OCI-LY3 (cell line): ENCODE measurements at regions not wholly inside any gene's neighbourhood (a gene's known extent, or its start where the extent isn't known, plus 50 kb on each side); places are given as distances from the start of the nearest gene placed in this dataset.

Experiments used
- H2AFZ ChIP-seq: fragments of 200-600, 300-600 bp; shearing (Covaris generic); 2 replicates; pipeline ENCODE4 v1.6.0; 2014; ENCODE audit warnings: antibody characterized with exemption, low read depth, low read length
- H3K27ac ChIP-seq: fragments of 200-600, 300-600 bp; sonication (generic); 2 replicates; pipeline ENCODE4 v1.5.1; 2014; ENCODE audit warnings: mild to moderate bottlenecking, low read length, moderate library complexity, mixed read lengths
- H3K27me3 ChIP-seq: fragments of 200-600, 300-600 bp; sonication (generic); 2 replicates; pipeline ENCODE4 v1.6.1; 2014; ENCODE audit warnings: low read depth, low read length, mixed read lengths
- H3K36me3 ChIP-seq: fragments of 200-600, 300-600 bp; sonication (generic); replicated peaks from 2 replicates; pipeline ENCODE3; 2014; ENCODE audit warnings: low read depth, low read length, mixed read lengths
- H3K4me1 ChIP-seq: fragments of 300-600, 200-600 bp; sonication (generic); 2 replicates; pipeline ENCODE4 v1.6.1; 2014; ENCODE audit warnings: low read length, mixed read lengths
- H3K4me2 ChIP-seq: fragments of 200-600, 300-600 bp; sonication (generic); 2 replicates; pipeline ENCODE4 v1.6.1; 2014; ENCODE audit warnings: low read length, mixed read lengths
- H3K4me3 ChIP-seq: fragments of 300-600, 200-600 bp; sonication (generic); 2 replicates; pipeline ENCODE4 v1.5.1; 2014; ENCODE audit warnings: antibody characterized with exemption, mild to moderate bottlenecking, low read length, moderate library complexity
- H3K79me2 ChIP-seq: fragments of 300-600, 200-600 bp; shearing (Covaris generic); 2 replicates; pipeline ENCODE4 v1.6.1; 2014; ENCODE audit warnings: mild to moderate bottlenecking, low read length, mixed read lengths
- H3K9ac ChIP-seq: fragments of 300-600, 200-600 bp; shearing (Covaris generic); 2 replicates; pipeline ENCODE4 v1.6.0; 2014; ENCODE audit warnings: mild to moderate bottlenecking, low read length, moderate library complexity
- H3K9me3 ChIP-seq: fragments of 200-600, 300-600 bp; shearing (Covaris generic); 2 replicates; pipeline ENCODE4 v1.6.1; 2014; ENCODE audit warnings: low read length, mixed read lengths; ENCODE audit not compliant: insufficient read depth
- H4K20me1 ChIP-seq: fragments of 200-600, 300-600 bp; sonication (generic); 2 replicates; pipeline ENCODE4 v1.6.1; 2016; ENCODE audit warnings: low read length, mixed read lengths; ENCODE audit not compliant: insufficient read depth
- CTCF ChIP-seq: fragments of 200-600, 300-600 bp; sonication (generic); IDR thresholded peaks from 2 replicates; pipeline ENCODE4 v1.5.1; 2014; ENCODE audit warnings: antibody characterized with exemption, low read length, low read depth
- EZH2phosphoT487 ChIP-seq: fragments of 200-600 bp; shearing (Covaris generic); IDR thresholded peaks from 2 replicates; pipeline ENCODE4 v1.6.1; 2018; ENCODE audit warnings: antibody characterized with exemption, mixed run types, low read depth

- H3K27me3 ChIP-seq, result no peaks in the 10 kb centered on the region
- no peak overlapping the region for H3K4me2 ChIP-seq
- H3K79me2 ChIP-seq, result no peaks in the 10 kb centered on the region
- H3K36me3 ChIP-seq, result no peaks in the 10 kb centered on the region
- no peak overlapping the region for H3K9ac ChIP-seq
- no peaks in the 10 kb centered on the region for H3K9me3 ChIP-seq
- no peak overlapping the region for H3K4me3 ChIP-seq
- no peaks in the 10 kb centered on the region for H4K20me1 ChIP-seq
- no peaks in the 10 kb centered on the region for H3K4me1 ChIP-seq
- TF ChIP-seq EZH2phosphoT487, result no peak
- TF ChIP-seq CTCF, result no peak
- H3K27ac ChIP-seq, result no peak overlapping the region
- no peak overlapping the region for H2AFZ ChIP-seq
Measured at GRCh38 chr7:156074982-156075615, 262.8 kb upstream of the SHH start.

GRCh38 chr7:156074084-156074483 is 261.8 kb upstream of the SHH start:
- no peak overlapping the region for H2AFZ ChIP-seq
- H3K79me2 ChIP-seq, result no peaks in the 10 kb centered on the region
- peaks cover 3% of the 10 kb centered on the region for H3K27me3 ChIP-seq
- no peak overlapping the region for H3K9ac ChIP-seq
- H3K9me3 ChIP-seq, result no peaks in the 10 kb centered on the region
- no peak overlapping the region for H3K4me2 ChIP-seq
- TF ChIP-seq EZH2phosphoT487, result no peak
- no peak for TF ChIP-seq CTCF
- no peaks in the 10 kb centered on the region for H3K4me1 ChIP-seq
- H3K27ac ChIP-seq, result no peak overlapping the region
- H3K4me3 ChIP-seq, result no peak overlapping the region
- no peaks in the 10 kb centered on the region for H4K20me1 ChIP-seq
- no peaks in the 10 kb centered on the region for H3K36me3 ChIP-seq

GRCh38 chr7:156073366-156074052 is 261.2 kb upstream of the SHH start:
- H3K4me1 ChIP-seq, result no peaks in the 10 kb centered on the region
- H4K20me1 ChIP-seq, result no peaks in the 10 kb centered on the region
- no peak overlapping the region for H3K27ac ChIP-seq
- H3K9me3 ChIP-seq, result no peaks in the 10 kb centered on the region
- no peak overlapping the region for H3K4me2 ChIP-seq
- H3K4me3 ChIP-seq, result no peak overlapping the region
- H3K27me3 ChIP-seq, result peaks cover 9% of the 10 kb centered on the region
- H3K36me3 ChIP-seq, result no peaks in the 10 kb centered on the region
- TF ChIP-seq CTCF, result no peak
- no peak for TF ChIP-seq EZH2phosphoT487
- H2AFZ ChIP-seq, result no peak overlapping the region
- H3K79me2 ChIP-seq, result no peaks in the 10 kb centered on the region
- no peak overlapping the region for H3K9ac ChIP-seq

GRCh38 chr7:156071612-156072011 is 259.3 kb upstream of the SHH start:
- H3K4me3 ChIP-seq, result no peak overlapping the region
- H3K4me1 ChIP-seq, result no peaks in the 10 kb centered on the region
- H2AFZ ChIP-seq, result no peak overlapping the region
- no peak overlapping the region for H3K9ac ChIP-seq
- no peaks in the 10 kb centered on the region for H3K79me2 ChIP-seq
- no peak for TF ChIP-seq EZH2phosphoT487
- no peak for TF ChIP-seq CTCF
- no peak overlapping the region for H3K27ac ChIP-seq
- no peaks in the 10 kb centered on the region for H4K20me1 ChIP-seq
- H3K9me3 ChIP-seq, result no peaks in the 10 kb centered on the region
- H3K27me3 ChIP-seq, result peaks cover 10% of the 10 kb centered on the region
- H3K4me2 ChIP-seq, result no peak overlapping the region
- H3K36me3 ChIP-seq, result no peaks in the 10 kb centered on the region
